H1 (cell line): ENCODE measurements at regions not wholly inside any gene's neighbourhood (a gene's known extent, or its start where the extent isn't known, plus 50 kb on each side); places are given as distances from the start of the nearest gene placed in this dataset.
A peak's percentile ranks its signal among the peaks of the same experiment; 100 is the strongest.

Experiments used
- CTCF ChIA-PET: fragments of 300-600 bp; sonication (Branson Sonifier 250); formaldehyde crosslinking; loops from one replicate; lab custom pipeline; 2021; ENCODE audit not compliant: partially characterized antibody; lab: Charles Lee
- POLR2A ChIA-PET: fragments of 300-600 bp; sonication (Branson Sonifier 250); formaldehyde crosslinking; loops from one replicate; lab custom pipeline; 2021; ENCODE audit warnings: inconsistent platforms; ENCODE audit not compliant: partially characterized antibody; lab: Charles Lee
- DNase-seq, 2 experiments: peaks; one replicate each; pipeline versions ENCODE4 v3.0.0 to v3.0.0-alpha.2; 2010 to 2022; ENCODE audit warnings: low spot score in 2 of 2, low read depth in 1 of 2, mixed read lengths in 1 of 2
- FAIRE-seq: peaks from 2 replicates; lab custom pipeline; 2011; peaks lifted over from hg19 to GRCh38; lab: Jason Lieb, UNC
- H2AFZ ChIP-seq: 2 replicates; pipeline ENCODE4 v1.8.1; 2012; ENCODE audit warnings: low read length, inconsistent platforms
- H2AK5ac ChIP-seq: 2 replicates; pipeline ENCODE4 v1.6.1; 2013; ENCODE audit warnings: low read depth, low read length
- H2BK120ac ChIP-seq: replicated peaks from 2 replicates; pipeline ENCODE3; 2013; ENCODE audit warnings: low read depth, low read length, inconsistent platforms
- H2BK12ac ChIP-seq: 2 replicates; pipeline ENCODE4 v1.6.1; 2013; ENCODE audit warnings: low read depth, low read length
- H2BK15ac ChIP-seq: 2 replicates; pipeline ENCODE4 v1.6.1; 2013; ENCODE audit warnings: low read length
- H2BK20ac ChIP-seq: 2 replicates; pipeline ENCODE4 v1.6.1; 2013; ENCODE audit warnings: low read length
- H2BK5ac ChIP-seq: 2 replicates; pipeline ENCODE4 v1.6.1; 2013; ENCODE audit warnings: low read depth, low read length
- H3K14ac ChIP-seq: 2 replicates; pipeline ENCODE4 v1.6.1; 2013; ENCODE audit warnings: inconsistent platforms; ENCODE audit not compliant: insufficient read length
- H3K18ac ChIP-seq: 2 replicates; pipeline ENCODE4 v1.6.1; 2013; ENCODE audit warnings: low read length; ENCODE audit errors: extremely low read depth
- H3K23ac ChIP-seq: 2 replicates; pipeline ENCODE4 v1.6.1; 2013; ENCODE audit warnings: inconsistent platforms; ENCODE audit not compliant: insufficient read length
- H3K23me2 ChIP-seq: 2 replicates; pipeline ENCODE4 v1.6.1; 2013; ENCODE audit warnings: low read depth, low read length
- H3K27ac ChIP-seq: 2 replicates; pipeline ENCODE4 v1.6.1; 2011; ENCODE audit warnings: low read depth, low read length, inconsistent platforms
- H3K27me3 ChIP-seq, 4 experiments: replicated peaks in 1 of 4; 1 replicate in 1 of 4; 2 replicates in 3 of 4; pipeline versions ENCODE4 v1.6.1 to v1.8.1; 2011 to 2013; ENCODE audit warnings: low read length in 3 of 4, mild to moderate bottlenecking in 3 of 4, inconsistent platforms in 2 of 4, mixed read lengths in 2 of 4, moderate library complexity in 1 of 4; ENCODE audit not compliant: control insufficient read depth in 3 of 4, insufficient read depth in 3 of 4; ENCODE audit errors: extremely low read depth in 1 of 4
- H3K36me3 ChIP-seq, 4 experiments: 2 replicates each; pipeline versions ENCODE4 v1.6.1 to v1.8.1; 2011 to 2013; ENCODE audit warnings: mild to moderate bottlenecking in 4 of 4, low read length in 3 of 4, moderate library complexity in 2 of 4, control low read depth in 1 of 4, inconsistent platforms in 1 of 4; ENCODE audit not compliant: insufficient read depth in 4 of 4, control insufficient read depth in 2 of 4
- H3K4ac ChIP-seq: replicated peaks from 2 replicates; pipeline ENCODE3; 2013; ENCODE audit warnings: low read length, low read depth, mixed read lengths, inconsistent platforms; ENCODE audit not compliant: insufficient read length
- H3K4me1 ChIP-seq, 4 experiments: replicated peaks in 1 of 4; 1 replicate in 1 of 4; 2 replicates in 3 of 4; pipeline versions ENCODE4 v1.6.1 to v1.8.1; 2011 to 2013; ENCODE audit warnings: low read length in 3 of 4, inconsistent platforms in 2 of 4, mixed read lengths in 1 of 4; ENCODE audit not compliant: insufficient read depth in 4 of 4, control insufficient read depth in 3 of 4
- H3K4me2 ChIP-seq, 2 experiments: 2 replicates each; pipeline versions ENCODE4 v1.6.1 to v1.8.1; 2011 to 2013; ENCODE audit warnings: low read depth in 2 of 2, low read length in 2 of 2, control low read depth in 1 of 2, inconsistent platforms in 1 of 2, mild to moderate bottlenecking in 1 of 2; ENCODE audit not compliant: insufficient read depth in 1 of 2
- H3K4me3 ChIP-seq, 4 experiments: fragments of 200-600, 300-600 bp in 1 of 4; sonication (generic), shearing (Covaris generic), sonication (Bioruptor Twin) in 1 of 4; 2 replicates each; pipeline versions ENCODE4 v1.5.1 to v1.8.1; 2011 to 2016; ENCODE audit warnings: low read length in 4 of 4, low read depth in 3 of 4, control low read depth in 2 of 4, inconsistent platforms in 2 of 4, mild to moderate bottlenecking in 2 of 4, mixed read lengths in 1 of 4, moderate library complexity in 1 of 4; ENCODE audit not compliant: insufficient read depth in 2 of 4; ENCODE audit errors: extremely low read depth in 1 of 4
- H3K56ac ChIP-seq: replicated peaks from 2 replicates; pipeline ENCODE3; 2013; ENCODE audit warnings: low read depth, mild to moderate bottlenecking, mixed read lengths, low read length, inconsistent platforms; ENCODE audit not compliant: insufficient read length
- H3K79me1 ChIP-seq: 2 replicates; pipeline ENCODE4 v1.6.1; 2013; ENCODE audit warnings: low read depth, low read length, control low read depth
- H3K79me2 ChIP-seq, 2 experiments: 2 replicates each; pipeline versions ENCODE4 v1.6.1 to v1.8.1; 2012 to 2013; ENCODE audit warnings: low read length in 2 of 2, mild to moderate bottlenecking in 2 of 2, inconsistent platforms in 1 of 2; ENCODE audit not compliant: insufficient read depth in 2 of 2, control insufficient read depth in 1 of 2
- H3K9ac ChIP-seq, 4 experiments: replicated peaks in 1 of 4; 1 replicate in 1 of 4; 2 replicates in 3 of 4; pipeline versions ENCODE4 v1.6.1 to v1.8.1; 2011 to 2013; ENCODE audit warnings: low read depth in 3 of 4, low read length in 3 of 4, control low read depth in 2 of 4, mild to moderate bottlenecking in 2 of 4, moderate library complexity in 2 of 4, inconsistent platforms in 1 of 4; ENCODE audit errors: extremely low read depth in 1 of 4
- H3K9me3 ChIP-seq, 2 experiments: 2 replicates each; pipeline versions ENCODE4 v1.6.1 to v1.8.1; 2012 to 2013; ENCODE audit warnings: mild to moderate bottlenecking in 2 of 2, moderate library complexity in 2 of 2, control low read depth in 1 of 2, inconsistent platforms in 1 of 2, low read depth in 1 of 2, low read length in 1 of 2, mixed read lengths in 1 of 2; ENCODE audit not compliant: insufficient read depth in 2 of 2
- H4K20me1 ChIP-seq, 2 experiments: replicated peaks in 1 of 2; 2 replicates each; pipeline versions ENCODE3 to v1.8.1; 2011 to 2013; ENCODE audit warnings: inconsistent platforms in 2 of 2, low read length in 2 of 2, mild to moderate bottlenecking in 1 of 2; ENCODE audit not compliant: insufficient read depth in 2 of 2, control insufficient read depth in 1 of 2
- H4K5ac ChIP-seq: 2 replicates; pipeline ENCODE4 v1.6.1; 2013; ENCODE audit warnings: low read length, low read depth, mixed read lengths, inconsistent platforms; ENCODE audit not compliant: insufficient read length
- H4K8ac ChIP-seq: 2 replicates; pipeline ENCODE4 v1.8.0; 2013; ENCODE audit warnings: mild to moderate bottlenecking, moderate library complexity, low read length, inconsistent platforms; ENCODE audit not compliant: insufficient read depth; ENCODE audit errors: extremely low read depth
- H4K91ac ChIP-seq: replicated peaks from 2 replicates; pipeline ENCODE3; 2013; ENCODE audit warnings: low read length, mixed read lengths, inconsistent platforms; ENCODE audit not compliant: insufficient read length
- JUND ChIP-seq: IDR thresholded peaks from 2 replicates; pipeline ENCODE4 v1.6.1; 2011; ENCODE audit warnings: mild to moderate bottlenecking, improper control_type of control experiment, low read length
- RAD21 ChIP-seq, 2 experiments: IDR thresholded peaks in 1 of 2; conservative IDR thresholded peaks in 1 of 2; 2 replicates each; pipeline ENCODE4 v1.6.1; 2011; ENCODE audit warnings: low read depth in 2 of 2, low read length in 2 of 2, improper control_type of control experiment in 1 of 2, inconsistent platforms in 1 of 2, mild to moderate bottlenecking in 1 of 2, moderate library complexity in 1 of 2
- WGBS, 2 experiments: shearing (Covaris generic) in 1 of 2; methylation state at CpG; one replicate each; pipeline versions ENCODE4 v1.1.6 to v1.1.7; 2013 to 2015; ENCODE audit warnings: low lambda C conversion rate in 2 of 2, mixed read lengths in 2 of 2, inconsistent platforms in 1 of 2, low coverage in 1 of 2, missing lambda C conversion rate in 1 of 2; ENCODE audit not compliant: insufficient replicate concordance in 2 of 2, insufficient coverage in 1 of 2, insufficient read length in 1 of 2; ENCODE audit errors: extremely low coverage in 1 of 2, missing lambda C conversion rate in 1 of 2; 5-methylcytosine and 5-hydroxymethylcytosine counted together
- TF ChIP-seq, protein P1 (sequence below), 3 experiments: IDR thresholded peaks; 1 replicate in 2 of 3; 2 replicates in 1 of 3; pipeline versions ENCODE4 v1.5.1 to v1.6.1; 2011; ENCODE audit warnings: low read length in 3 of 3, mild to moderate bottlenecking in 3 of 3, inconsistent platforms in 2 of 3, low read depth in 1 of 3, moderate library complexity in 1 of 3; ENCODE audit not compliant: insufficient read depth in 1 of 3; ENCODE audit errors: control extremely low read depth in 1 of 3

- DNase-seq (no peak), FAIRE-seq (peak; percentile 84)
- Histone ChIP-seq H3K4me1 (no peaks in the 10 kb centered on the region), H3K23ac (no peak overlapping the region), H4K5ac (no peak overlapping the region), H2AK5ac (no peak overlapping the region), H3K9me3 (no peaks in the 10 kb centered on the region), H2BK5ac (no peak overlapping the region), H4K91ac (no peak overlapping the region), H3K27me3 (no peaks in the 10 kb centered on the region), H2BK12ac (no peak overlapping the region), H3K56ac (no peak overlapping the region), H2BK20ac (no peak overlapping the region), H3K79me1 (no peaks in the 10 kb centered on the region), H3K4me2 (no peak overlapping the region), H3K4ac (no peak overlapping the region), H3K36me3 (no peaks in the 10 kb centered on the region), H3K79me2 (no peaks in the 10 kb centered on the region), H4K8ac (no peak overlapping the region), H2BK15ac (no peak overlapping the region), H2AFZ (no peak overlapping the region), H3K4me3 (no peak overlapping the region), H3K27ac (no peak overlapping the region), H3K14ac (no peak overlapping the region), H3K9ac (no peak overlapping the region), H3K18ac (no peak overlapping the region), H4K20me1 (no peaks in the 10 kb centered on the region), H3K23me2 (no peaks in the 10 kb centered on the region), H2BK120ac (no peak overlapping the region)
- TF ChIP-seq JUND (no peak), RAD21 (IDR thresholded peaks at IDR 0.05 in 1 of 2, conservative IDR thresholded peaks at IDR 0.05 in 1 of 2; ENCODE audit: low read depth in 2 of 2, low read length in 2 of 2) (peak; percentile 77 to 79)
- TF ChIP-seq, protein P1, sequence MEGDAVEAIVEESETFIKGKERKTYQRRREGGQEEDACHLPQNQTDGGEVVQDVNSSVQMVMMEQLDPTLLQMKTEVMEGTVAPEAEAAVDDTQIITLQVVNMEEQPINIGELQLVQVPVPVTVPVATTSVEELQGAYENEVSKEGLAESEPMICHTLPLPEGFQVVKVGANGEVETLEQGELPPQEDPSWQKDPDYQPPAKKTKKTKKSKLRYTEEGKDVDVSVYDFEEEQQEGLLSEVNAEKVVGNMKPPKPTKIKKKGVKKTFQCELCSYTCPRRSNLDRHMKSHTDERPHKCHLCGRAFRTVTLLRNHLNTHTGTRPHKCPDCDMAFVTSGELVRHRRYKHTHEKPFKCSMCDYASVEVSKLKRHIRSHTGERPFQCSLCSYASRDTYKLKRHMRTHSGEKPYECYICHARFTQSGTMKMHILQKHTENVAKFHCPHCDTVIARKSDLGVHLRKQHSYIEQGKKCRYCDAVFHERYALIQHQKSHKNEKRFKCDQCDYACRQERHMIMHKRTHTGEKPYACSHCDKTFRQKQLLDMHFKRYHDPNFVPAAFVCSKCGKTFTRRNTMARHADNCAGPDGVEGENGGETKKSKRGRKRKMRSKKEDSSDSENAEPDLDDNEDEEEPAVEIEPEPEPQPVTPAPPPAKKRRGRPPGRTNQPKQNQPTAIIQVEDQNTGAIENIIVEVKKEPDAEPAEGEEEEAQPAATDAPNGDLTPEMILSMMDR (IDR thresholded peaks at IDR 0.05; ENCODE audit: control extremely low read depth in 1 of 3, insufficient read depth in 1 of 3, low read depth in 1 of 3, low read length in 3 of 3) = peak in 2 of 3 experiments; percentile 47 to 60; a peak in 2 of 4 replicates
- 31% methylated on average over 9 of the region's 9 CpGs; no CpG with 5 or more reads in 1 of the 2 experiments for WGBS, 2 experiments
- CTCF ChIA-PET = interaction anchor here (0.8 to 3.6 kb wide), 25 partner anchors 9 to 913 kb away, joined by 3 to 16 read pairs (median 5); no protein-coding TSS in a partner anchor
- POLR2A ChIA-PET = no interaction called here
These were observed 181.1 kb upstream of the WDFY3 start for GRCh38 chr4:85147481-85148076.
